ENCODE measurements at regions not wholly inside any gene's neighbourhood (a gene's known extent, or its start where the extent isn't known, plus 50 kb on each side); places are given as distances from the start of the nearest gene placed in this dataset.

DNA sequence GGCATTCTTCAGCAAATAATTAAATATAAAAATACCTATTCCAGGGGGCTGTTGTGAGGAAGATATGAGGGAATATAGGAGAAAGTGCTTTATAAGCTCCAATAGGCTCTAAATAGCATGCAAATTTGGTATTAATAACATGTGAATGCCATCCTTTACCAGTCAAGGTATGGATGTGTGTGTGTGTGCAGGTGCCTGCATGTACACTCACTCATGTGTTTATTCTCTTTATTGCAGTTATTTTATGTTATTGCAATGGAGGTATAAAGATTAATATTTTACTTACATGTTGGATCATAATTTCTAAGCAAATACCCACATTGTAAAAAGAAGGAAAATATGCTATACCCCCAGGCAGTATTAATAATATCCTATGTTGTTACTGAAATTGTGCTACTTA is 1093.0 kb upstream of the GYPC start:
- TF ChIP-seq, protein P1, sequence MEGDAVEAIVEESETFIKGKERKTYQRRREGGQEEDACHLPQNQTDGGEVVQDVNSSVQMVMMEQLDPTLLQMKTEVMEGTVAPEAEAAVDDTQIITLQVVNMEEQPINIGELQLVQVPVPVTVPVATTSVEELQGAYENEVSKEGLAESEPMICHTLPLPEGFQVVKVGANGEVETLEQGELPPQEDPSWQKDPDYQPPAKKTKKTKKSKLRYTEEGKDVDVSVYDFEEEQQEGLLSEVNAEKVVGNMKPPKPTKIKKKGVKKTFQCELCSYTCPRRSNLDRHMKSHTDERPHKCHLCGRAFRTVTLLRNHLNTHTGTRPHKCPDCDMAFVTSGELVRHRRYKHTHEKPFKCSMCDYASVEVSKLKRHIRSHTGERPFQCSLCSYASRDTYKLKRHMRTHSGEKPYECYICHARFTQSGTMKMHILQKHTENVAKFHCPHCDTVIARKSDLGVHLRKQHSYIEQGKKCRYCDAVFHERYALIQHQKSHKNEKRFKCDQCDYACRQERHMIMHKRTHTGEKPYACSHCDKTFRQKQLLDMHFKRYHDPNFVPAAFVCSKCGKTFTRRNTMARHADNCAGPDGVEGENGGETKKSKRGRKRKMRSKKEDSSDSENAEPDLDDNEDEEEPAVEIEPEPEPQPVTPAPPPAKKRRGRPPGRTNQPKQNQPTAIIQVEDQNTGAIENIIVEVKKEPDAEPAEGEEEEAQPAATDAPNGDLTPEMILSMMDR (IDR thresholded peaks at IDR 0.05): no peak
- peaks cover 0 to 3% (median 0%) of the 10 kb centered on the region in 11 donors for H3K9me3 ChIP-seq

GRCh38 chr2:125564471-125564870 is 1091.5 kb upstream of the GYPC start:
- intact Hi-C loops (cut with DNase I): no loop called here
- TF ChIP-seq, protein P1 (IDR thresholded peaks at IDR 0.05): no peak

More for the DNA sequence above, 1093.0 kb upstream of the GYPC start:
- intact Hi-C loops (cut with DNase I): no loop called here
- Histone ChIP-seq H3K27ac (no peak overlapping the region), H3K4me3 (no peak overlapping the region), H3K27me3 (no peaks in the 10 kb centered on the region), H3K4me1 (no peaks in the 10 kb centered on the region), H3K36me3 (no peaks in the 10 kb centered on the region)
- ATAC-seq: no peak
- DNase-seq: no peak

GRCh38 chr2:125566422-125566821 is 1089.5 kb upstream of the GYPC start:
- H3K27ac ChIP-seq: no peak overlapping the region
- TF ChIP-seq, protein P1 (IDR thresholded peaks at IDR 0.05): no peak
- peaks cover 0 to 3% (median 0%) of the 10 kb centered on the region in 11 donors for H3K9me3 ChIP-seq
- no peaks in the 10 kb centered on the region for H3K36me3 ChIP-seq
- peaks cover 0 to 6% (median 0%) of the 10 kb centered on the region in 7 donors for H3K27me3 ChIP-seq
- no peaks in the 10 kb centered on the region for H3K4me1 ChIP-seq
- DNase-seq (no peak), ATAC-seq (no peak)
- no peak overlapping the region for H3K4me3 ChIP-seq
- intact Hi-C loops (cut with DNase I): no loop called here
- WGBS, 2 donors: 66 to 72% methylated on average over 3 of the region's 3 CpGs

More at GRCh38 chr2:125564471-125564870, 1091.5 kb upstream of the GYPC start:
- WGBS, 2 donors: 24 to 48% methylated on average over 4 of the region's 4 CpGs
- Histone ChIP-seq H3K4me1 (no peaks in the 10 kb centered on the region), H3K9me3 (peaks cover 0 to 3% (median 0%) of the 10 kb centered on the region in 11 donors), H3K4me3 (no peak overlapping the region), H3K27me3 (peaks cover 0 to 2% (median 0%) of the 10 kb centered on the region in 7 donors), H3K36me3 (no peaks in the 10 kb centered on the region), H3K27ac (no peak overlapping the region)
- DNase-seq (no peak), ATAC-seq (no peak)

DNA sequence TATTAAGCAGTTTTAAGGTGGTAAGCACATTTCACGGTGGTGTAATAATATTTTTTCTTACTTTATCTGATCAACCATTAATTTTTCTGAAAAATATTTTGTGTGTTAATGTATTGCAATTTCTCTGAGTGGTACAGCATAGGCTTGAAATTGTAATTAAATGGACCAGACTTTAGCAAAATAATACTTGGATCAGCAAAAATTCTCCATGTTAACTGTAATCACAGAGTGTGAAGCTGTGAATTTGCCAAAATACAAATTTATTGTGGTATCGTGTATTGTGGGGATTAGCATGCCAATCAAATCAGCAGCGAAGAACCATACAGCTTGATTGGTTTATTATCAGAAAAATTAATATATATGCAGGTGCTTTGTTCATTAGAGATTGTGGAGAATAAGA is 1088.9 kb upstream of the GYPC start:
- TF ChIP-seq, protein P1 (IDR thresholded peaks at IDR 0.05): no peak
- ATAC-seq (no peak), DNase-seq (no peak)
- H3K4me1 ChIP-seq: no peaks in the 10 kb centered on the region
- H3K36me3 ChIP-seq: no peaks in the 10 kb centered on the region
- H3K4me3 ChIP-seq: no peak overlapping the region
- no peak overlapping the region for H3K27ac ChIP-seq
- peaks cover 0 to 3% (median 0%) of the 10 kb centered on the region in 11 donors for H3K9me3 ChIP-seq
- 69 to 76% methylated on average over 3 of the region's 3 CpGs for WGBS, 2 donors
- H3K27me3 ChIP-seq: peaks cover 0 to 6% (median 0%) of the 10 kb centered on the region in 7 donors
- intact Hi-C loops (cut with DNase I): no loop called here
